GM18505 (cell line): ENCODE measurements at regions not wholly inside any gene's neighbourhood (a gene's known extent, or its start where the extent isn't known, plus 50 kb on each side); places are given as distances from the start of the nearest gene placed in this dataset.

Experiments used
- ATAC-seq: cut with Tn5 transposase; IDR thresholded peaks from one replicate; pipeline ENCODE4 v1.9.1; 2021; ENCODE audit not compliant: unreplicated experiment
- POLR2A ChIP-seq: IDR thresholded peaks from 4 replicates; pipeline ENCODE4 v1.6.1; 2011; ENCODE audit warnings: borderline replicate concordance; ENCODE audit not compliant: insufficient read depth, insufficient read length; ENCODE audit errors: extremely low read depth

GRCh38 chr12:93192878-93193277, 184.8 kb upstream of the NUDT4 start:
- ATAC-seq: no peak
- no peak for TF ChIP-seq POLR2A

- ATAC-seq: no peak
- no peak for TF ChIP-seq POLR2A
Measured at GRCh38 chr12:93195511-93195910, 182.2 kb upstream of the NUDT4 start.

- no peak for TF ChIP-seq POLR2A
- ATAC-seq: no peak
Measured at GRCh38 chr12:93197067-93197593, 180.6 kb upstream of the NUDT4 start.

GRCh38 chr12:93198086-93198485, 179.6 kb upstream of the NUDT4 start:
- ATAC-seq: no peak
- no peak for TF ChIP-seq POLR2A

- TF ChIP-seq POLR2A: no peak
- no peak for ATAC-seq
Measured at GRCh38 chr12:93199831-93200236, 177.9 kb upstream of the NUDT4 start.

- no peak for ATAC-seq
- no peak for TF ChIP-seq POLR2A
Measured at GRCh38 chr12:93200291-93200917, 177.3 kb upstream of the NUDT4 start.

GRCh38 chr12:93201990-93202389, 175.7 kb upstream of the NUDT4 start:
- no peak for ATAC-seq
- no peak for TF ChIP-seq POLR2A

- no peak for ATAC-seq
- TF ChIP-seq POLR2A: no peak
Measured at GRCh38 chr12:93202688-93203087, 175.0 kb upstream of the NUDT4 start.

GRCh38 chr12:93203361-93203760, 174.4 kb upstream of the NUDT4 start:
- no peak for ATAC-seq
- TF ChIP-seq POLR2A: no peak

- no peak for TF ChIP-seq POLR2A
- no peak for ATAC-seq
Measured at GRCh38 chr12:93204896-93205295, 172.8 kb upstream of the NUDT4 start.

- no peak for ATAC-seq
- no peak for TF ChIP-seq POLR2A
Measured at GRCh38 chr12:93205361-93205760, 172.4 kb upstream of the NUDT4 start.

GRCh38 chr12:93208011-93208410, 169.7 kb upstream of the NUDT4 start:
- no peak for TF ChIP-seq POLR2A
- ATAC-seq: no peak

- no peak for ATAC-seq
- no peak for TF ChIP-seq POLR2A
Measured at GRCh38 chr12:93214523-93215289, 163.0 kb upstream of the NUDT4 start.

GRCh38 chr12:93215290-93215678, 162.4 kb upstream of the NUDT4 start:
- ATAC-seq: no peak
- TF ChIP-seq POLR2A: no peak
